ENCODE measurements at regions not wholly inside any gene's neighbourhood (a gene's known extent, or its start where the extent isn't known, plus 50 kb on each side); places are given as distances from the start of the nearest gene placed in this dataset.

- TF ChIP-seq EZH2 (IDR thresholded peaks at IDR 0.05; ENCODE audit: insufficient read depth, poor library complexity, severe bottlenecking): no peak
- TF ChIP-seq EZH2phosphoT487 (IDR thresholded peaks at IDR 0.05; ENCODE audit: insufficient read depth, low read depth): no peak
Measured at GRCh38 chr11:23221366-23221765, 361.1 kb upstream of the CCDC179 start.

All from GM23248 (cell line).